HepG2 (cell line): ENCODE measurements at regions not wholly inside any gene's neighbourhood (a gene's known extent, or its start where the extent isn't known, plus 50 kb on each side); places are given as distances from the start of the nearest gene placed in this dataset.

Experiments used
- CCAR2 ChIP-seq: fragments of 200-400 bp; formaldehyde crosslinking; optimal IDR thresholded peaks from 2 replicates; pipeline ENCODE3; 2018; ENCODE audit warnings: low read depth, mild to moderate bottlenecking, low read length, moderate library complexity
- E2F5 ChIP-seq: sonication (generic); formaldehyde crosslinking; conservative IDR thresholded peaks from 2 replicates; pipeline ENCODE4 v1.4.0; 2020; ENCODE audit warnings: missing genetic modification reagents
- MLXIP ChIP-seq: sonication (generic); formaldehyde crosslinking; IDR thresholded peaks from 2 replicates; pipeline ENCODE4 v1.9.0; 2021; ENCODE audit warnings: missing genetic modification reagents, borderline replicate concordance
- MTERF4 ChIP-seq: sonication (generic); formaldehyde crosslinking; IDR thresholded peaks from 2 replicates; pipeline ENCODE4 v1.8.0; 2023; ENCODE audit warnings: mild to moderate bottlenecking, missing genetic modification reagents
- NFKBIZ ChIP-seq: IDR thresholded peaks from 2 replicates; pipeline ENCODE4 v1.6.1; 2018; ENCODE audit warnings: missing genetic modification reagents, missing compliant biosample characterization
- RFX1 ChIP-seq: fragments of 450-650 bp; IDR thresholded peaks from 2 replicates; pipeline ENCODE4 v1.6.1; 2017
- ZBTB44 ChIP-seq: sonication (generic); formaldehyde crosslinking; IDR thresholded peaks from 2 replicates; pipeline ENCODE4 v1.4.0; 2020; ENCODE audit warnings: missing genetic modification reagents
- ZGPAT ChIP-seq: IDR thresholded peaks from 2 replicates; pipeline ENCODE4 v1.6.1; 2016; ENCODE audit warnings: mild to moderate bottlenecking
- ZNF382 ChIP-seq: sonication (generic); formaldehyde crosslinking; IDR thresholded peaks from 2 replicates; pipeline ENCODE4 v1.5.0; 2020; ENCODE audit warnings: missing genetic modification reagents, mild to moderate bottlenecking, borderline replicate concordance
- ZNF512B ChIP-seq: sonication (generic); formaldehyde crosslinking; IDR thresholded peaks from 2 replicates; pipeline ENCODE4 v1.5.1; 2020; ENCODE audit warnings: missing genetic modification reagents, mild to moderate bottlenecking, borderline replicate concordance
- ZNF878 ChIP-seq: sonication (generic); formaldehyde crosslinking; IDR thresholded peaks from 2 replicates; pipeline ENCODE4 v1.8.1; 2023; ENCODE audit warnings: mild to moderate bottlenecking, missing genetic modification reagents, moderate library complexity

GRCh38 chr20:53737396-53738038, 143.9 kb upstream of the ZNF217 start (continued):
- TF ChIP-seq ZNF382 (CRISPR knock-in tag) = no peak
- no peak for TF ChIP-seq ZBTB44
- no peak for TF ChIP-seq CCAR2
- TF ChIP-seq MLXIP = peak; percentile 32; the same call in 1 of the 2 replicates
- TF ChIP-seq NFKBIZ (CRISPR knock-in tag) = 0 out of 2 replicates have a peak, but pooled peaks have one; percentile 4
- TF ChIP-seq E2F5 (CRISPR knock-in tag) = no peak
- 0 out of 2 replicates have a peak, but pooled peaks have one; percentile 1 for TF ChIP-seq MTERF4
- TF ChIP-seq ZNF512B = 0 out of 2 replicates have a peak, but pooled peaks have one; percentile 35
- TF ChIP-seq ZNF878 (CRISPR knock-in tag) = 0 out of 2 replicates have a peak, but pooled peaks have one; percentile 36
- peak; percentile 1; the same call in 1 of the 2 replicates for TF ChIP-seq RFX1
- TF ChIP-seq ZGPAT = no peak
